H9 (cell line): ENCODE measurements at regions not wholly inside any gene's neighbourhood (a gene's known extent, or its start where the extent isn't known, plus 50 kb on each side); places are given as distances from the start of the nearest gene placed in this dataset.
"Not testable (repeated sequence)": the region's sequence is repeated elsewhere in the genome, so short reads cannot be mapped to it uniquely, and the experiment has no call there.

Experiments used
- DNase-seq: peaks from one replicate; pipeline ENCODE4 v3.0.0-alpha.2; 2017
- H2AFZ ChIP-seq: one replicate; pipeline ENCODE4 v1.6.1; 2013; ENCODE audit warnings: mild to moderate bottlenecking, low read length, control low read depth, moderate library complexity
- H2AK5ac ChIP-seq: 2 replicates; pipeline ENCODE4 v1.6.1; 2013; ENCODE audit warnings: low read length, control low read depth, mixed read lengths; ENCODE audit not compliant: insufficient read length
- H2BK120ac ChIP-seq: one replicate; pipeline ENCODE4 v1.6.1; 2013; ENCODE audit warnings: low read depth, mild to moderate bottlenecking, low read length, control low read depth, inconsistent platforms; ENCODE audit not compliant: poor library complexity, severe bottlenecking
- H2BK12ac ChIP-seq: 2 replicates; pipeline ENCODE4 v1.6.1; 2013; ENCODE audit warnings: low read length, control low read depth, mixed read lengths, low read depth; ENCODE audit not compliant: insufficient read length
- H2BK15ac ChIP-seq: 2 replicates; pipeline ENCODE4 v1.6.1; 2013; ENCODE audit warnings: low read depth, low read length, control low read depth
- H2BK20ac ChIP-seq: one replicate; pipeline ENCODE4 v1.6.1; 2013; ENCODE audit warnings: low read depth, mild to moderate bottlenecking, low read length, control low read depth, inconsistent platforms; ENCODE audit not compliant: poor library complexity, severe bottlenecking
- H2BK5ac ChIP-seq: 2 replicates; pipeline ENCODE4 v1.6.1; 2013; ENCODE audit warnings: low read length, control low read depth, mixed read lengths; ENCODE audit not compliant: insufficient read length
- H3K14ac ChIP-seq: 2 replicates; pipeline ENCODE4 v1.6.1; 2013; ENCODE audit warnings: low read length, control low read depth; ENCODE audit not compliant: insufficient read depth
- H3K18ac ChIP-seq: 2 replicates; pipeline ENCODE4 v1.6.1; 2013; ENCODE audit warnings: low read depth, mild to moderate bottlenecking, mixed read lengths, low read length, control low read depth; ENCODE audit not compliant: insufficient read length
- H3K23ac ChIP-seq: 2 replicates; pipeline ENCODE4 v1.6.1; 2013; ENCODE audit warnings: low read length, control low read depth, mixed read lengths, low read depth; ENCODE audit not compliant: insufficient read length
- H3K23me2 ChIP-seq: 2 replicates; pipeline ENCODE4 v1.6.1; 2013; ENCODE audit warnings: low read depth, mild to moderate bottlenecking, mixed read lengths, low read length, control low read depth; ENCODE audit not compliant: insufficient read length, poor library complexity, severe bottlenecking
- H3K27ac ChIP-seq: 2 replicates; pipeline ENCODE4 v1.5.1; 2013; ENCODE audit warnings: low read length, control low read depth, mixed read lengths, low read depth; ENCODE audit not compliant: insufficient read length
- H3K27me3 ChIP-seq: 2 replicates; pipeline ENCODE4 v1.6.1; 2013; ENCODE audit warnings: low read length, control low read depth, inconsistent platforms; ENCODE audit not compliant: insufficient read depth
- H3K4ac ChIP-seq: 2 replicates; pipeline ENCODE4 v1.6.1; 2013; ENCODE audit warnings: low read depth, mild to moderate bottlenecking, control low read depth, inconsistent platforms, low read length, moderate library complexity
- H3K4me1 ChIP-seq: 2 replicates; pipeline ENCODE4 v1.6.1; 2013; ENCODE audit warnings: low read length, control low read depth, inconsistent platforms; ENCODE audit not compliant: insufficient read depth
- H3K4me2 ChIP-seq: 2 replicates; pipeline ENCODE4 v1.6.1; 2013; ENCODE audit warnings: low read length, control low read depth, mixed read lengths; ENCODE audit not compliant: insufficient read length, insufficient read depth
- H3K56ac ChIP-seq: 2 replicates; pipeline ENCODE4 v1.6.1; 2013; ENCODE audit warnings: low read depth, mild to moderate bottlenecking, mixed read lengths, low read length, control low read depth; ENCODE audit not compliant: insufficient read length
- H3K79me1 ChIP-seq: 2 replicates; pipeline ENCODE4 v1.6.1; 2013; ENCODE audit warnings: low read depth, mild to moderate bottlenecking, moderate library complexity, low read length, control low read depth, inconsistent platforms; ENCODE audit not compliant: insufficient read depth, poor library complexity, severe bottlenecking
- H3K79me2 ChIP-seq: 2 replicates; pipeline ENCODE4 v1.6.1; 2013; ENCODE audit warnings: low read length, control low read depth, inconsistent platforms; ENCODE audit not compliant: insufficient read depth
- H3K9ac ChIP-seq: 2 replicates; pipeline ENCODE4 v1.6.1; 2013; ENCODE audit warnings: low read length, control low read depth, mixed read lengths; ENCODE audit not compliant: insufficient read length; ENCODE audit errors: extremely low read depth
- H3K9me3 ChIP-seq: one replicate; pipeline ENCODE4 v1.6.1; 2013; ENCODE audit warnings: low read depth, low read length, inconsistent platforms; ENCODE audit not compliant: control insufficient read depth
- H3T11ph ChIP-seq: one replicate; pipeline ENCODE4 v1.6.1; 2013; ENCODE audit warnings: mild to moderate bottlenecking, low read length, control low read depth, inconsistent platforms
- H4K20me1 ChIP-seq: one replicate; pipeline ENCODE4 v1.6.1; 2013; ENCODE audit not compliant: control insufficient read depth, insufficient read length, insufficient read depth
- H4K5ac ChIP-seq: 2 replicates; pipeline ENCODE4 v1.6.1; 2013; ENCODE audit warnings: low read depth, mild to moderate bottlenecking, mixed read lengths, low read length, control low read depth; ENCODE audit not compliant: insufficient read length
- H4K8ac ChIP-seq: replicated peaks from 2 replicates; pipeline ENCODE4 v1.6.1; 2013; ENCODE audit warnings: low read length, control low read depth, mixed read lengths, low read depth; ENCODE audit not compliant: insufficient read length
- H4K91ac ChIP-seq: 2 replicates; pipeline ENCODE4 v1.6.1; 2013; ENCODE audit warnings: low read depth, mild to moderate bottlenecking, moderate library complexity, mixed read lengths, low read length, control low read depth; ENCODE audit not compliant: insufficient read length
- H3K27ac Mint-ChIP-seq, 3 experiments: 2 replicates in 2 of 3; 3 replicates in 1 of 3; pipeline ENCODE4 v1.8.0; 2020 to 2021; ENCODE audit warnings: mixed read lengths in 3 of 3, mild to moderate bottlenecking in 1 of 3, moderate library complexity in 1 of 3
- H3K27me3 Mint-ChIP-seq: 2 replicates; pipeline ENCODE4 v1.8.0; 2021; ENCODE audit warnings: low read depth, mild to moderate bottlenecking, moderate library complexity, mixed read lengths
- H3K36me3 Mint-ChIP-seq, 3 experiments: 2 replicates in 2 of 3; 3 replicates in 1 of 3; pipeline ENCODE4 v1.8.0; 2020 to 2021; ENCODE audit warnings: low read depth in 3 of 3, mixed read lengths in 3 of 3; ENCODE audit not compliant: insufficient read depth in 1 of 3
- H3K4me1 Mint-ChIP-seq, 2 experiments: 2 replicates each; pipeline ENCODE4 v1.8.0; 2020; ENCODE audit warnings: mixed read lengths in 2 of 2
- H3K4me3 Mint-ChIP-seq, 2 experiments: 2 replicates in 1 of 2; 3 replicates in 1 of 2; pipeline ENCODE4 v1.8.0; 2020 to 2021; ENCODE audit warnings: mild to moderate bottlenecking in 2 of 2, mixed read lengths in 2 of 2, moderate library complexity in 1 of 2
- H3K9me3 Mint-ChIP-seq, 2 experiments: 2 replicates in 1 of 2; 3 replicates in 1 of 2; pipeline ENCODE4 v1.8.0; 2020; ENCODE audit warnings: mild to moderate bottlenecking in 2 of 2, mixed read lengths in 2 of 2, moderate library complexity in 1 of 2
- WGBS: extraction: QIAGEN DNeasy Blood & Tissue Kit; methylation state at CpG from one replicate; pipeline ENCODE4 v1.1.7; 2013; ENCODE audit warnings: missing lambda C conversion rate, low lambda C conversion rate, mixed read lengths; ENCODE audit not compliant: insufficient read length; ENCODE audit errors: extremely low coverage; 5-methylcytosine and 5-hydroxymethylcytosine counted together
- TF ChIP-seq, protein P1 (sequence below): fragments of 200-600 bp; sonication (generic); conservative IDR thresholded peaks from 3 replicates; pipeline ENCODE4 v1.8.0; 2021; ENCODE audit warnings: antibody characterized with exemption, mild to moderate bottlenecking

DNA sequence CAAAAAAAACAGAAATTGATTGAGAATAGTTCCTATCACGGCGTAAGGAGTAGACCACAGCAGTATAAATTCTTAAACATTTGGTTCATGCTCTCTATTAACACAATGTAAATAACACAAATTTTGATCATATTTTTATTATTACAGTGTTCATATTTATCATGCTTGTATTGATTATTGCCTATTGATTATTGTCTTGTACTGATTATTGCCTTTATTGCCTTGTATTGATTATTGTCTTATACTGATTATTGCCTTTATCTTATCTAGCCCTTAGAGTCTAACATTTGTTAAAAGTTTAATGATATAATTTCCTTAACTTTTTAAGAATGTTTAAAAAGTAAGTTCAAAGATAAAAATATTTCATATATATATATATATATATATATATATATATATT, 460.7 kb downstream of the KCNT2 start:
- H3K56ac ChIP-seq = no peak overlapping the region
- H3K4ac ChIP-seq = no peak overlapping the region
- no peak overlapping the region for H2AK5ac ChIP-seq
- no peak for DNase-seq
- WGBS = no CpG with 5 or more reads among the region's 2 CpGs
- H3K4me2 ChIP-seq = no peak overlapping the region
- no peak overlapping the region for H4K8ac ChIP-seq
- no peak overlapping the region for H2BK120ac ChIP-seq
- H3K4me1 ChIP-seq = no peaks in the 10 kb centered on the region
- H2BK5ac ChIP-seq = no peak overlapping the region
- no peak overlapping the region for H3K27ac ChIP-seq
- TF ChIP-seq, protein P1, sequence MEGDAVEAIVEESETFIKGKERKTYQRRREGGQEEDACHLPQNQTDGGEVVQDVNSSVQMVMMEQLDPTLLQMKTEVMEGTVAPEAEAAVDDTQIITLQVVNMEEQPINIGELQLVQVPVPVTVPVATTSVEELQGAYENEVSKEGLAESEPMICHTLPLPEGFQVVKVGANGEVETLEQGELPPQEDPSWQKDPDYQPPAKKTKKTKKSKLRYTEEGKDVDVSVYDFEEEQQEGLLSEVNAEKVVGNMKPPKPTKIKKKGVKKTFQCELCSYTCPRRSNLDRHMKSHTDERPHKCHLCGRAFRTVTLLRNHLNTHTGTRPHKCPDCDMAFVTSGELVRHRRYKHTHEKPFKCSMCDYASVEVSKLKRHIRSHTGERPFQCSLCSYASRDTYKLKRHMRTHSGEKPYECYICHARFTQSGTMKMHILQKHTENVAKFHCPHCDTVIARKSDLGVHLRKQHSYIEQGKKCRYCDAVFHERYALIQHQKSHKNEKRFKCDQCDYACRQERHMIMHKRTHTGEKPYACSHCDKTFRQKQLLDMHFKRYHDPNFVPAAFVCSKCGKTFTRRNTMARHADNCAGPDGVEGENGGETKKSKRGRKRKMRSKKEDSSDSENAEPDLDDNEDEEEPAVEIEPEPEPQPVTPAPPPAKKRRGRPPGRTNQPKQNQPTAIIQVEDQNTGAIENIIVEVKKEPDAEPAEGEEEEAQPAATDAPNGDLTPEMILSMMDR = no peak
- H3K14ac ChIP-seq = no peak overlapping the region
- H3K79me1 ChIP-seq = no peaks in the 10 kb centered on the region
- H3K4me1 Mint-ChIP-seq = peaks cover 0 to 4% of the 10 kb centered on the region in 2 experiments; a peak in 2 of 4 replicates
- no peak overlapping the region for H3T11ph ChIP-seq
- no peaks in the 10 kb centered on the region for H3K23me2 ChIP-seq
- no peaks in the 10 kb centered on the region for H3K79me2 ChIP-seq
- H4K20me1 ChIP-seq = no peaks in the 10 kb centered on the region
- H3K23ac ChIP-seq = no peak overlapping the region
- H2AFZ ChIP-seq = no peak overlapping the region
- H3K9me3 ChIP-seq = no peaks in the 10 kb centered on the region
- H2BK15ac ChIP-seq = no peak overlapping the region
- H2BK20ac ChIP-seq = no peak overlapping the region
- no peak overlapping the region for H2BK12ac ChIP-seq
- no peak overlapping the region for H3K27ac Mint-ChIP-seq
- no peak overlapping the region for H3K4me3 Mint-ChIP-seq
- no peak overlapping the region for H3K9ac ChIP-seq
- no peaks in the 10 kb centered on the region for H3K27me3 Mint-ChIP-seq
- no peak overlapping the region for H4K91ac ChIP-seq
- no peaks in the 10 kb centered on the region for H3K9me3 Mint-ChIP-seq
- no peaks in the 10 kb centered on the region for H3K36me3 Mint-ChIP-seq
- no peaks in the 10 kb centered on the region for H3K27me3 ChIP-seq
- no peak overlapping the region for H3K18ac ChIP-seq
- H4K5ac ChIP-seq = no peak overlapping the region

DNA sequence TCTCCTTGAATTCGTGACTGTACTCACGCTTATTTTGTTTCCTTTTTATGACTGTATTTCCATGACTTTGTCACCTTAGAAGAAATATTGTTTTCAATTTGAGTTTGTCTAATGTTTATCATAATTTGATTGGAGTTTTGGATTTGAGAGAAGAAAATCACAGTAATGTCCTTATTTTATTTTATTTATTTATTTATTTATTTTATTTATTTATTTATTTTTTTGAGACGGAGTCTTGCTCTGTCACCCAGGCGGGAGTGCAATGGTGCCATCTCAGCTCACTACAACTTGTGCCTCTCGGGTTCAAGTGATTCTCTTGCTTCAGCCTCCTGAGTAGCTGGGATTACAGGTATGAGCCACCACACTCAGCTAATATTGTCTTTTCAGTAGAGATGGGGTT, 463.1 kb downstream of the KCNT2 start:
- not testable (repeated sequence) for H2BK120ac ChIP-seq, H3K79me2 ChIP-seq, H2AK5ac ChIP-seq, DNase-seq, H3K4ac ChIP-seq, H2BK20ac ChIP-seq, H2BK15ac ChIP-seq, H3K4me3 Mint-ChIP-seq, H4K91ac ChIP-seq, H3K79me1 ChIP-seq, H3K56ac ChIP-seq, H3K27ac ChIP-seq, H3K4me2 ChIP-seq, H3K23me2 ChIP-seq, H3K4me1 ChIP-seq, H3K23ac ChIP-seq, H3K9ac ChIP-seq, H4K5ac ChIP-seq, H4K8ac ChIP-seq, H3K9me3 Mint-ChIP-seq, H2BK5ac ChIP-seq, H3K9me3 ChIP-seq, H2AFZ ChIP-seq, H4K20me1 ChIP-seq, H3K14ac ChIP-seq, H3K27me3 ChIP-seq, H3T11ph ChIP-seq, H3K4me1 Mint-ChIP-seq, H3K27me3 Mint-ChIP-seq, H3K18ac ChIP-seq, H3K36me3 Mint-ChIP-seq, H3K27ac Mint-ChIP-seq, H2BK12ac ChIP-seq
- no CpG with 5 or more reads among the region's 5 CpGs for WGBS
